Cardiac muscle cell (in vitro differentiated cells and primary cell): ENCODE measurements at regions not wholly inside any gene's neighbourhood (a gene's known extent, or its start where the extent isn't known, plus 50 kb on each side); places are given as distances from the start of the nearest gene placed in this dataset.
"Not testable (repeated sequence)": the region's sequence is repeated elsewhere in the genome, so short reads cannot be mapped to it uniquely, and the experiment has no call there.

Source experiments
- DNase-seq, 2 donors: peaks; one replicate each; pipeline versions ENCODE4 v3.0.0 to v3.0.0-alpha.2; 2010 to 2017; ENCODE audit warnings: low read depth in 1 of 2, low spot score in 1 of 2
- H3K27ac ChIP-seq: fragments of 200-600 bp; sonication (generic); 2 replicates; pipeline ENCODE4 v1.5.1; 2016
- H3K27me3 ChIP-seq: fragments of 200-600 bp; sonication (generic); 2 replicates; pipeline ENCODE4 v1.6.0; 2016; ENCODE audit warnings: control low read depth
- H3K36me3 ChIP-seq: fragments of 200-600 bp; sonication (generic); 2 replicates; pipeline ENCODE4 v1.5.1; 2016; ENCODE audit warnings: control low read depth
- H3K4me1 ChIP-seq: fragments of 200-600 bp; sonication (generic); 2 replicates; pipeline ENCODE4 v1.8.1; 2017; ENCODE audit warnings: low read depth, mild to moderate bottlenecking, mixed run types
- H3K4me3 ChIP-seq: fragments of 200-600 bp; sonication (generic); 2 replicates; pipeline ENCODE4 v1.5.1; 2016; ENCODE audit warnings: mild to moderate bottlenecking
- H3K9me3 ChIP-seq: fragments of 200-600 bp; sonication (generic); 2 replicates; pipeline ENCODE4 v1.5.1; 2017; ENCODE audit warnings: low read depth, mild to moderate bottlenecking, control low read depth
- CTCF ChIP-seq: IDR thresholded peaks from 2 replicates; pipeline ENCODE4 v1.5.1; 2012; ENCODE audit warnings: low read depth, mild to moderate bottlenecking, low read length

- DNase-seq, result no peak
Measured at GRCh38 chr10:100660945-100661344, 84.4 kb upstream of the PAX2 start.

GRCh38 chr10:100661520-100661919 lies 83.9 kb upstream of the PAX2 start:
- peaks cover 57% of the 10 kb centered on the region for H3K27me3 ChIP-seq
- DNase-seq, result no peak

More at GRCh38 chr10:100660945-100661344, 84.4 kb upstream of the PAX2 start:
- TF ChIP-seq CTCF, result no peak
- H3K4me3 ChIP-seq, result no peak overlapping the region
- no peaks in the 10 kb centered on the region for H3K9me3 ChIP-seq
- no peaks in the 10 kb centered on the region for H3K36me3 ChIP-seq
- no peak overlapping the region for H3K27ac ChIP-seq
- no peaks in the 10 kb centered on the region for H3K4me1 ChIP-seq
- peaks cover 63% of the 10 kb centered on the region for H3K27me3 ChIP-seq

GRCh38 chr10:100662067-100662466 lies 83.3 kb upstream of the PAX2 start:
- DNase-seq, result no peak
- Histone ChIP-seq H3K9me3 (no peaks in the 10 kb centered on the region), H3K27ac (no peak overlapping the region), H3K27me3 (peaks cover 56% of the 10 kb centered on the region), H3K36me3 (no peaks in the 10 kb centered on the region), H3K4me1 (no peaks in the 10 kb centered on the region), H3K4me3 (no peak overlapping the region)
- no peak for TF ChIP-seq CTCF

More at GRCh38 chr10:100661520-100661919, 83.9 kb upstream of the PAX2 start:
- Histone ChIP-seq H3K4me1 (no peaks in the 10 kb centered on the region), H3K4me3 (no peak overlapping the region), H3K36me3 (no peaks in the 10 kb centered on the region), H3K27ac (no peak overlapping the region), H3K9me3 (no peaks in the 10 kb centered on the region)
- no peak for TF ChIP-seq CTCF

GRCh38 chr10:100664316-100665149 lies 80.8 kb upstream of the PAX2 start:
- Histone ChIP-seq H3K27ac (no peak overlapping the region), H3K27me3 (peaks cover 55% of the 10 kb centered on the region), H3K36me3 (no peaks in the 10 kb centered on the region), H3K9me3 (no peaks in the 10 kb centered on the region), H3K4me1 (no peaks in the 10 kb centered on the region), H3K4me3 (no peak overlapping the region)
- TF ChIP-seq CTCF, result no peak
- no peak for DNase-seq

- DNase-seq, H3K4me1 ChIP-seq, H3K9me3 ChIP-seq, H3K27ac ChIP-seq, H3K36me3 ChIP-seq, H3K4me3 ChIP-seq: not testable (repeated sequence)
- peaks cover 56% of the 10 kb centered on the region for H3K27me3 ChIP-seq
Measured at GRCh38 chr10:100666634-100667033, 78.7 kb upstream of the PAX2 start.

- Histone ChIP-seq H3K4me3 (no peak overlapping the region), H3K36me3 (no peaks in the 10 kb centered on the region), H3K27me3 (peaks cover 77% of the 10 kb centered on the region), H3K4me1 (no peaks in the 10 kb centered on the region), H3K27ac (no peak overlapping the region), H3K9me3 (no peaks in the 10 kb centered on the region)
- TF ChIP-seq CTCF, result no peak
- no peak for DNase-seq
Measured at GRCh38 chr10:100669616-100670015, 75.8 kb upstream of the PAX2 start.
